Activated CD4-positive, CD25-positive, alpha-beta regulatory T cell (primary cell): ENCODE measurements at regions not wholly inside any gene's neighbourhood (a gene's known extent, or its start where the extent isn't known, plus 50 kb on each side); places are given as distances from the start of the nearest gene placed in this dataset.
"Not testable (repeated sequence)": the region's sequence is repeated elsewhere in the genome, so short reads cannot be mapped to it uniquely, and the experiment has no call there.

Source experiments
- DNase-seq, 4 experiments: peaks; one replicate each; lab custom pipeline; 2025; lab: John Stamatoyannopoulos, UW

GRCh38 chr4:96317891-96318290, 478.0 kb downstream of the PDHA2 start:
- no peak for DNase-seq

- no peak for DNase-seq
These were observed 487.0 kb downstream of the PDHA2 start for GRCh38 chr4:96326846-96327245.

GRCh38 chr4:96342196-96342595, 502.3 kb downstream of the PDHA2 start:
- DNase-seq = no peak

- DNase-seq = no peak
These were observed 503.0 kb downstream of the PDHA2 start for GRCh38 chr4:96342790-96343455.

GRCh38 chr4:96343836-96344235, 503.9 kb downstream of the PDHA2 start:
- no peak for DNase-seq

- DNase-seq = no peak
These were observed 507.7 kb downstream of the PDHA2 start for GRCh38 chr4:96347582-96347981.

GRCh38 chr4:96352051-96352517, 512.2 kb downstream of the PDHA2 start:
- DNase-seq = no peak

GRCh38 chr4:96354036-96354712, 514.3 kb downstream of the PDHA2 start:
- no peak for DNase-seq

GRCh38 chr4:96355414-96355813, 515.5 kb downstream of the PDHA2 start:
- DNase-seq = no peak

- DNase-seq = no peak
These were observed 516.9 kb downstream of the PDHA2 start for GRCh38 chr4:96356591-96357370.

GRCh38 chr4:96366632-96367031, 526.7 kb downstream of the PDHA2 start:
- no peak for DNase-seq

GRCh38 chr4:96375367-96375766, 535.5 kb downstream of the PDHA2 start:
- no peak for DNase-seq

GRCh38 chr4:96379524-96379923, 539.6 kb downstream of the PDHA2 start:
- no peak for DNase-seq

GRCh38 chr4:96380106-96380505, 540.2 kb downstream of the PDHA2 start:
- no peak for DNase-seq

GRCh38 chr4:96383349-96383748, 543.5 kb downstream of the PDHA2 start:
- DNase-seq = no peak

GRCh38 chr4:96389770-96390169, 549.9 kb downstream of the PDHA2 start:
- no peak for DNase-seq

GRCh38 chr4:96390404-96390803, 550.5 kb downstream of the PDHA2 start:
- DNase-seq = no peak

- no peak for DNase-seq
These were observed 555.9 kb downstream of the PDHA2 start for GRCh38 chr4:96395747-96396146.

GRCh38 chr4:96406742-96407141, 566.8 kb downstream of the PDHA2 start:
- no peak for DNase-seq

- DNase-seq = no peak
These were observed 567.3 kb downstream of the PDHA2 start for GRCh38 chr4:96407225-96407624.

GRCh38 chr4:96407738-96408463, 568.0 kb downstream of the PDHA2 start:
- DNase-seq = no peak

GRCh38 chr4:96414853-96415252, 575.0 kb downstream of the PDHA2 start:
- not testable (repeated sequence) for DNase-seq
